SK-N-SH treated with all-trans-retinoic acid at 6 μM for 48 hours (cell line): ENCODE measurements at regions not wholly inside any gene's neighbourhood (a gene's known extent, or its start where the extent isn't known, plus 50 kb on each side); places are given as distances from the start of the nearest gene placed in this dataset.

Source experiments
- ATAC-seq: fragments of 200-7000 bp; cut with Tn5 transposase; 3 replicates; pipeline ENCODE4 v1.9.1; 2020; ENCODE audit warnings: mild to moderate bottlenecking, moderate library complexity
- ARNTL ChIP-seq: fragments of 450-650 bp; formaldehyde crosslinking; IDR thresholded peaks from 2 replicates; pipeline ENCODE4 v1.5.0; 2020; ENCODE audit warnings: low read depth, mild to moderate bottlenecking, moderate library complexity, borderline replicate concordance
- BACH2 ChIP-seq: fragments of 250-450 bp; sonication (Bioruptor Pico); IDR thresholded peaks from 2 replicates; pipeline ENCODE4 v1.9.0; 2021; ENCODE audit warnings: mild to moderate bottlenecking, borderline replicate concordance
- ESRRG ChIP-seq: fragments of 250-450 bp; sonication (Bioruptor Pico); IDR thresholded peaks from 2 replicates; pipeline ENCODE4 v1.6.1; 2021; ENCODE audit warnings: mild to moderate bottlenecking
- GLIS3 ChIP-seq: fragments of 250-450 bp; sonication (Bioruptor Pico); IDR thresholded peaks from 2 replicates; pipeline ENCODE4 v1.5.0; 2020; ENCODE audit warnings: mild to moderate bottlenecking, moderate library complexity
- ISL1 ChIP-seq: fragments of 250-450 bp; sonication (Bioruptor Pico); IDR thresholded peaks from 2 replicates; pipeline ENCODE4 v2.1.2; 2022; ENCODE audit warnings: mild to moderate bottlenecking, moderate library complexity
- OSR1 ChIP-seq: fragments of 250-450 bp; sonication (Bioruptor Pico); IDR thresholded peaks from 2 replicates; pipeline ENCODE4 v1.8.0; 2022; ENCODE audit warnings: moderate library complexity, mild to moderate bottlenecking, inconsistent platforms
- PPARA ChIP-seq: fragments of 250-450 bp; sonication (Bioruptor Pico); IDR thresholded peaks from 2 replicates; pipeline ENCODE4 v1.5.0; 2020; ENCODE audit warnings: mild to moderate bottlenecking, borderline replicate concordance
- RARB ChIP-seq: fragments of 250-450 bp; sonication (Bioruptor Pico); IDR thresholded peaks from 2 replicates; pipeline ENCODE4 v1.8.0; 2021; ENCODE audit warnings: mild to moderate bottlenecking, moderate library complexity
- SNAI2 ChIP-seq: fragments of 250-450 bp; sonication (Bioruptor Pico); IDR thresholded peaks from 2 replicates; pipeline ENCODE4 v1.5.0; 2020; ENCODE audit warnings: mild to moderate bottlenecking, moderate library complexity
- TCF4 ChIP-seq: fragments of 250-450 bp; sonication (Bioruptor Pico); IDR thresholded peaks from 2 replicates; pipeline ENCODE4 v1.8.0; 2021; ENCODE audit warnings: mild to moderate bottlenecking, moderate library complexity, borderline replicate concordance
- TOX ChIP-seq: fragments of 250-450 bp; sonication (Bioruptor Pico); IDR thresholded peaks from 2 replicates; pipeline ENCODE4 v1.8.0; 2021; ENCODE audit warnings: mild to moderate bottlenecking, moderate library complexity, borderline replicate concordance
- ZC3H10 ChIP-seq: fragments of 250-450 bp; sonication (Bioruptor Pico); IDR thresholded peaks from 2 replicates; pipeline ENCODE4 v1.5.1; 2021; ENCODE audit warnings: mild to moderate bottlenecking, moderate library complexity
- ZFP3 ChIP-seq: fragments of 250-450 bp; sonication (Bioruptor Pico); IDR thresholded peaks from 2 replicates; pipeline ENCODE4 v1.5.0; 2020; ENCODE audit warnings: mild to moderate bottlenecking, moderate library complexity
- ZFP30 ChIP-seq: fragments of 450-650 bp; formaldehyde crosslinking; IDR thresholded peaks from 2 replicates; pipeline ENCODE4 v1.5.0; 2022; ENCODE audit warnings: mild to moderate bottlenecking, moderate library complexity
- ZNF565 ChIP-seq: fragments of 450-650 bp; formaldehyde crosslinking; conservative IDR thresholded peaks from 2 replicates; pipeline ENCODE4 v1.5.0; 2020; ENCODE audit warnings: low read depth, mild to moderate bottlenecking, moderate library complexity
- ZNF70 ChIP-seq: fragments of 450-650 bp; formaldehyde crosslinking; IDR thresholded peaks from 2 replicates; pipeline ENCODE4 v1.5.0; 2020; ENCODE audit warnings: mild to moderate bottlenecking, moderate library complexity
- TF ChIP-seq, protein P1 (sequence below): fragments of 250-450 bp; sonication (Bioruptor Pico); IDR thresholded peaks from 2 replicates; pipeline ENCODE4 v1.8.0; 2021; ENCODE audit warnings: low read depth, mild to moderate bottlenecking, moderate library complexity, borderline replicate concordance
- TF ChIP-seq, protein P2 (sequence below): fragments of 250-450 bp; sonication (Bioruptor Pico); IDR thresholded peaks from 2 replicates; pipeline ENCODE4 v1.5.0; 2020; ENCODE audit warnings: mild to moderate bottlenecking, moderate library complexity
- TF ChIP-seq, protein P3 (sequence below): fragments of 250-450 bp; sonication (Bioruptor Pico); IDR thresholded peaks from 2 replicates; pipeline ENCODE4 v1.5.1; 2021; ENCODE audit warnings: mild to moderate bottlenecking, moderate library complexity

DNA sequence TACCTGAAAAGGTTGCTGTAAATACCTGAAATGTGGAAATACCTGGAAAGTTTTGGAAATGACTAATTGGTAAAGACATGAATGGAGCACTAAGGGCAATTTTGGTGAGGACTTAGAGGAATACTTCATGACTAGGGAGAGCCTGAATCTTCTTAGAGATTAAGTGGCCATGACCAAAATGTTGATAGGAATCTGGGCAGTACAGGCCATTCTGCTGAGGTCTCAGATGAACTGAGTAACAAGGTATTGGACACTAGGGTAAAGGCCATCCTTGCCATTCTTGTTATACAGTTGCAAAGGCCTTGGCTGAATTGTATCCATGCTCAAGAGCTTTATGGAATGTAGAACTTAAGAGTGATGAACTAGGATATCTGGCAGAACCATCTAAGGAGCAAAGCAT is 742.9 kb upstream of the RAB6C start:
- no peak for TF ChIP-seq ZFP3
- no peak for TF ChIP-seq ZNF70
- TF ChIP-seq ARNTL (CRISPR knock-in tag): no peak
- TF ChIP-seq ZC3H10: no peak
- TF ChIP-seq, protein P1, sequence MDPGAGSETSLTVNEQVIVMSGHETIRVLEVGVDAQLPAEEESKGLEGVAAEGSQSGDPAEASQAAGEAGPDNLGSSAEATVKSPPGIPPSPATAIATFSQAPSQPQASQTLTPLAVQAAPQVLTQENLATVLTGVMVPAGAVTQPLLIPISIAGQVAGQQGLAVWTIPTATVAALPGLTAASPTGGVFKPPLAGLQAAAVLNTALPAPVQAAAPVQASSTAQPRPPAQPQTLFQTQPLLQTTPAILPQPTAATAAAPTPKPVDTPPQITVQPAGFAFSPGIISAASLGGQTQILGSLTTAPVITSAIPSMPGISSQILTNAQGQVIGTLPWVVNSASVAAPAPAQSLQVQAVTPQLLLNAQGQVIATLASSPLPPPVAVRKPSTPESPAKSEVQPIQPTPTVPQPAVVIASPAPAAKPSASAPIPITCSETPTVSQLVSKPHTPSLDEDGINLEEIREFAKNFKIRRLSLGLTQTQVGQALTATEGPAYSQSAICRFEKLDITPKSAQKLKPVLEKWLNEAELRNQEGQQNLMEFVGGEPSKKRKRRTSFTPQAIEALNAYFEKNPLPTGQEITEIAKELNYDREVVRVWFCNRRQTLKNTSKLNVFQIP (CRISPR knock-in tag): no peak
- TF ChIP-seq TCF4 (CRISPR knock-in tag): no peak
- TF ChIP-seq, protein P2, sequence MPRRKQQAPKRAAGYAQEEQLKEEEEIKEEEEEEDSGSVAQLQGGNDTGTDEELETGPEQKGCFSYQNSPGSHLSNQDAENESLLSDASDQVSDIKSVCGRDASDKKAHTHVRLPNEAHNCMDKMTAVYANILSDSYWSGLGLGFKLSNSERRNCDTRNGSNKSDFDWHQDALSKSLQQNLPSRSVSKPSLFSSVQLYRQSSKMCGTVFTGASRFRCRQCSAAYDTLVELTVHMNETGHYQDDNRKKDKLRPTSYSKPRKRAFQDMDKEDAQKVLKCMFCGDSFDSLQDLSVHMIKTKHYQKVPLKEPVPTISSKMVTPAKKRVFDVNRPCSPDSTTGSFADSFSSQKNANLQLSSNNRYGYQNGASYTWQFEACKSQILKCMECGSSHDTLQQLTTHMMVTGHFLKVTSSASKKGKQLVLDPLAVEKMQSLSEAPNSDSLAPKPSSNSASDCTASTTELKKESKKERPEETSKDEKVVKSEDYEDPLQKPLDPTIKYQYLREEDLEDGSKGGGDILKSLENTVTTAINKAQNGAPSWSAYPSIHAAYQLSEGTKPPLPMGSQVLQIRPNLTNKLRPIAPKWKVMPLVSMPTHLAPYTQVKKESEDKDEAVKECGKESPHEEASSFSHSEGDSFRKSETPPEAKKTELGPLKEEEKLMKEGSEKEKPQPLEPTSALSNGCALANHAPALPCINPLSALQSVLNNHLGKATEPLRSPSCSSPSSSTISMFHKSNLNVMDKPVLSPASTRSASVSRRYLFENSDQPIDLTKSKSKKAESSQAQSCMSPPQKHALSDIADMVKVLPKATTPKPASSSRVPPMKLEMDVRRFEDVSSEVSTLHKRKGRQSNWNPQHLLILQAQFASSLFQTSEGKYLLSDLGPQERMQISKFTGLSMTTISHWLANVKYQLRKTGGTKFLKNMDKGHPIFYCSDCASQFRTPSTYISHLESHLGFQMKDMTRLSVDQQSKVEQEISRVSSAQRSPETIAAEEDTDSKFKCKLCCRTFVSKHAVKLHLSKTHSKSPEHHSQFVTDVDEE: no peak
- no peak for ATAC-seq

DNA sequence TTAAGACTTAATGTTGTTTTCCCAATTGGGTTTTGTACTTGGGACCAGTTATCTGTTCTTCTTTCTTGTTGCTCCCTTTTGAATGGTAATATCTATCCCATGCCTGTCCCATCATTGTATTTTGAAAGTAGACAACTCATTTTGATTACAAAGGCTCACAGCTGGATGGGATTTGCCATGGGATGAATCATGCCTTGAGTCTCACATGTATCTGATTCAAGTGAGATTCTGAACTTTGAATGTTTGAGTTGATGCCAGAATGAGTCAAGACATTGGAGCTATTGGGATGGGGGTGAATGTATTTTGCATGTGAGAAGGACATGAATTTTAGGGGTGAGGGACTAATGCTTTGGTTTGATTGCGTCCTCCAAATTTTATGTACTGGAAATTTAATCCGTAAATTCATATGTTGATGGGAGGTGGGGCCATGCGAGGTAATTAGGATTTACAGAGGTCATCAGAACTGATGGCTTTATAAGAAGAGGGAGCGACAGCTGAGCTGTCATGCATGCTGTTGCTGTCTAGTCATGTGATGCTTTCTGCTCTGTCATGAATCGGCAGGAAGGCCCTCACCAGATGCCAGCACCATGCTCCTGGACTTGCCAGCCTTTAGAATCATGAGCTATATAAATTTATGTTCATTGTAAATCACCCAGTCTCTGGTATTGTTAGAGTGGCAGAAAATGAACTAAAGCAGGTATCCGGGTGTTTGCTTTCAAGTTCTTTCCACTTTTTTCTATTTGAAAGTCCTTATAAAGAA is 741.3 kb upstream of the RAB6C start:
- no peak for TF ChIP-seq ZFP30 (CRISPR knock-in tag)
- TF ChIP-seq ISL1 (CRISPR knock-in tag): no peak
- no peak for TF ChIP-seq ARNTL (CRISPR knock-in tag)
- TF ChIP-seq TCF4 (CRISPR knock-in tag): no peak
- no peak for TF ChIP-seq RARB
- no peak for TF ChIP-seq ESRRG (CRISPR knock-in tag)
- TF ChIP-seq TOX (CRISPR knock-in tag): no peak
- TF ChIP-seq ZC3H10: no peak
- TF ChIP-seq GLIS3 (CRISPR knock-in tag): no peak
- TF ChIP-seq, protein P1 (CRISPR knock-in tag): no peak
- TF ChIP-seq BACH2: no peak
- no peak for TF ChIP-seq ZNF70
- no peak for TF ChIP-seq ZFP3
- TF ChIP-seq PPARA (CRISPR knock-in tag): no peak
- no peak for TF ChIP-seq OSR1
- TF ChIP-seq ZNF565 (CRISPR knock-in tag): no peak
- no peak for TF ChIP-seq SNAI2 (CRISPR knock-in tag)
- ATAC-seq: no peak

DNA sequence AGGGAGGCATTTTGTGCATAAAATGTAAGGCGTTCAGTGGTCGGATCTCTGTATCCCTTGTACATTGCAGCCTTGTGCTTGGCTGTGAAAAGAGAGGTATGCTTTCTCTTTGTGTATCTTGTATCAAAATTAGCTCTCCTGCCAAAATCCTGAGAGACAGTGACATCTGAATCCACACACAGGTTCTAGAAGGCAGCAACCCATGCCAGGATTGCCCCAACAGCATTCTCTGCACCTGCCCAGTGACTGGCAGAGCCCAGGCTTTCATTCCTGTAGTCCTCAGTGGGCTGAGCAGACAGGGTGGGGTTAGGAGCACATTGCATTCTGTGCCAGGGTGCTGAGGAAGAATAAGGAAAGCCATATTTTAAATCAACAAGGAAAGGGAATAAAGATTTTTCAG is 740.3 kb upstream of the RAB6C start:
- TF ChIP-seq PPARA (CRISPR knock-in tag) (no peak), GLIS3 (CRISPR knock-in tag) (no peak), ISL1 (CRISPR knock-in tag) (no peak), ZFP30 (CRISPR knock-in tag) (no peak), ESRRG (CRISPR knock-in tag) (no peak), ZNF70 (no peak)
- TF ChIP-seq, protein P2: no peak
- TF ChIP-seq, protein P3, sequence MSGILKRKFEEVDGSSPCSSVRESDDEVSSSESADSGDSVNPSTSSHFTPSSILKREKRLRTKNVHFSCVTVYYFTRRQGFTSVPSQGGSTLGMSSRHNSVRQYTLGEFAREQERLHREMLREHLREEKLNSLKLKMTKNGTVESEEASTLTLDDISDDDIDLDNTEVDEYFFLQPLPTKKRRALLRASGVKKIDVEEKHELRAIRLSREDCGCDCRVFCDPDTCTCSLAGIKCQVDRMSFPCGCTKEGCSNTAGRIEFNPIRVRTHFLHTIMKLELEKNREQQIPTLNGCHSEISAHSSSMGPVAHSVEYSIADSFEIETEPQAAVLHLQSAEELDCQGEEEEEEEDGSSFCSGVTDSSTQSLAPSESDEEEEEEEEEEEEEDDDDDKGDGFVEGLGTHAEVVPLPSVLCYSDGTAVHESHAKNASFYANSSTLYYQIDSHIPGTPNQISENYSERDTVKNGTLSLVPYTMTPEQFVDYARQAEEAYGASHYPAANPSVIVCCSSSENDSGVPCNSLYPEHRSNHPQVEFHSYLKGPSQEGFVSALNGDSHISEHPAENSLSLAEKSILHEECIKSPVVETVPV (CRISPR knock-in tag): no peak
- TF ChIP-seq, protein P1 (CRISPR knock-in tag): no peak
- ATAC-seq: no peak
